Large intestine (tissue), 3 donors: ENCODE measurements at regions not wholly inside any gene's neighbourhood (a gene's known extent, or its start where the extent isn't known, plus 50 kb on each side); places are given as distances from the start of the nearest gene placed in this dataset.

Source experiments
- DNase-seq, 2 donors: peaks; one replicate each; pipeline versions ENCODE4 v3.0.0 to v3.0.0-alpha.2; 2013
- H3K27ac ChIP-seq: one replicate; pipeline ENCODE4 v1.5.1; 2013; ENCODE audit warnings: low read length
- H3K27me3 ChIP-seq: 2 replicates; pipeline ENCODE4 v1.6.1; 2013; ENCODE audit warnings: low read length; ENCODE audit not compliant: control insufficient read depth, insufficient read depth
- H3K36me3 ChIP-seq: 2 replicates; pipeline ENCODE4 v1.6.1; 2013; ENCODE audit warnings: low read length; ENCODE audit not compliant: control insufficient read depth, insufficient read depth
- H3K4me1 ChIP-seq: one replicate; pipeline ENCODE4 v1.6.1; 2013; ENCODE audit warnings: low read length; ENCODE audit not compliant: control insufficient read depth, insufficient read depth
- H3K4me3 ChIP-seq: one replicate; pipeline ENCODE4 v1.5.1; 2013; ENCODE audit warnings: low read length
- H3K9me3 ChIP-seq: one replicate; pipeline ENCODE4 v1.6.1; 2013; ENCODE audit warnings: mild to moderate bottlenecking, low read depth, low read length, moderate library complexity; ENCODE audit not compliant: control insufficient read depth
- WGBS: methylation state at CpG from one replicate; pipeline ENCODE4 v1.1.5; 2013; ENCODE audit warnings: low lambda C conversion rate; ENCODE audit not compliant: insufficient coverage; 5-methylcytosine and 5-hydroxymethylcytosine counted together

GRCh38 chr13:104301171-104301975 is 1235.2 kb upstream of the SLC10A2 start:
- no peak overlapping the region for H3K27ac ChIP-seq
- 86% methylated on average over 2 of the region's 4 CpGs for WGBS
- DNase-seq = no peak
- no peaks in the 10 kb centered on the region for H3K36me3 ChIP-seq
- no peaks in the 10 kb centered on the region for H3K27me3 ChIP-seq
- no peak overlapping the region for H3K4me3 ChIP-seq
- no peaks in the 10 kb centered on the region for H3K9me3 ChIP-seq
- H3K4me1 ChIP-seq = no peaks in the 10 kb centered on the region

GRCh38 chr13:104297075-104297474 is 1230.9 kb upstream of the SLC10A2 start:
- 80% methylated on average over 1 of the region's 2 CpGs for WGBS
- H3K9me3 ChIP-seq = no peaks in the 10 kb centered on the region
- no peaks in the 10 kb centered on the region for H3K4me1 ChIP-seq
- DNase-seq = no peak
- no peak overlapping the region for H3K27ac ChIP-seq
- no peaks in the 10 kb centered on the region for H3K27me3 ChIP-seq
- H3K4me3 ChIP-seq = no peak overlapping the region
- H3K36me3 ChIP-seq = no peaks in the 10 kb centered on the region

DNA sequence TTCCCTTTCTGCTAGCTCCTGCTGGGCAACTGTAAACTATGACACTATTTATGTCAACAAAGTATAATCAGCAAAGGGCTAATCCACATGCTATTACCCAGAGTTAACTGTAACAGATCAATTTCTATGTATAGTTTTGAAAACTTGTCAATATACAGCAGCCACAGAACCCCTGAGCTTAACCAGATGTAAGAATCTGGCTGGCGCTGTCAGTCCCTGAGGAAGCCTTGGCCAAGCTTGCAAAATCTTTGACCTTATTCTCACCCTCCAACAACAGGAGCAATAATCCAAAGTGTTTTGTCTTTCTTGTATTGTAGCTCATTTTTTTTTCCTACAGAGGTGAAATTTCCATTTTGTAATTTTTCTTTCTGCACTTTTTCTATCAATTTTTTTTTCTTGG is 1230.1 kb upstream of the SLC10A2 start:
- Histone ChIP-seq H3K27me3 (no peaks in the 10 kb centered on the region), H3K9me3 (no peaks in the 10 kb centered on the region), H3K27ac (no peak overlapping the region), H3K4me3 (no peak overlapping the region), H3K36me3 (no peaks in the 10 kb centered on the region), H3K4me1 (no peaks in the 10 kb centered on the region)
- no CpG with 5 or more reads among the region's 1 CpG for WGBS
- DNase-seq = no peak

DNA sequence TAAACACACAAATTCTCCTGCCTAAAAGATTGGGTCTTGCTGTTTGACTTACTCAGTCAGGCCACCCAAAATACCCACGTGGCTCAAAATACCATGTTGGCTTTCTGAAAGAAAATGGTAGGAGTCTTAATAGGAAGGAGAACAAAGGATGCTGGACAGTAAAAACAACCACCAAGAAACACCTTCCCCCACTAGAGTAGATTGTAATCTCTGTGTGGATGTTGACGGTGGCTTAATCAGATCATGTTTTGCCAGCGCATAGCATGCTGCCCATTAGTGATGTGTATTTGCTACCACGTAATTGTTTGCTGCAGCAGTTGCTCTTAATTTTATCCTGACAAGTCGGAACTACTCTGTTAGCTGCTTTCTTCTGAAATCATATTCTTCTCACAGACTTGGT is 1229.3 kb upstream of the SLC10A2 start:
- H3K27me3 ChIP-seq = no peaks in the 10 kb centered on the region
- WGBS = no CpG with 5 or more reads among the region's 5 CpGs

DNA sequence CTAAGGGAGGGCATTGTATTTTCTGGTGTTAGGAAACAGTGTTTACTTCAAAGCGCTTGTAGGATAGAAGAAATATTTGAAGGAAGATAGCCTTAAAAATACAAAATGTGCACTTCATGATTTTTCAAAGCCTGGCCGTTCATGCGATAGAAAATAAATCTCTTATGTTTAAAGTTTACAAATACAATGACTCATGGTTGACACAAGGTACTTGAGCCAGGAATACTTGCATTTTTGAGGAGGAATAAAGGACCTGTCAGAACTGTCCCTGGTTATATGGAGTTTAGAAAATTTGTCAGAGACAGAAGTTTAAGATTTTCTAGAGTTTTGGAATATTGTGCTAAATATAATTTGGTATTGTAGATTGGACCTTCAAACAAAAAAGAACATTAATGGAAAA is 1223.2 kb upstream of the SLC10A2 start:
- no peaks in the 10 kb centered on the region for H3K27me3 ChIP-seq
- no peaks in the 10 kb centered on the region for H3K4me1 ChIP-seq
- H3K4me3 ChIP-seq = no peak overlapping the region
- H3K27ac ChIP-seq = no peak overlapping the region
- no peaks in the 10 kb centered on the region for H3K36me3 ChIP-seq
- H3K9me3 ChIP-seq = no peaks in the 10 kb centered on the region
- 93% methylated on average over 2 of the region's 3 CpGs for WGBS
- no peak for DNase-seq

More for the DNA sequence above, 1229.3 kb upstream of the SLC10A2 start:
- no peak overlapping the region for H3K27ac ChIP-seq
- peak in 1 of 2 donors; percentile 13 for DNase-seq
- no peaks in the 10 kb centered on the region for H3K36me3 ChIP-seq
- no peaks in the 10 kb centered on the region for H3K4me1 ChIP-seq
- no peaks in the 10 kb centered on the region for H3K9me3 ChIP-seq
- H3K4me3 ChIP-seq = no peak overlapping the region

DNA sequence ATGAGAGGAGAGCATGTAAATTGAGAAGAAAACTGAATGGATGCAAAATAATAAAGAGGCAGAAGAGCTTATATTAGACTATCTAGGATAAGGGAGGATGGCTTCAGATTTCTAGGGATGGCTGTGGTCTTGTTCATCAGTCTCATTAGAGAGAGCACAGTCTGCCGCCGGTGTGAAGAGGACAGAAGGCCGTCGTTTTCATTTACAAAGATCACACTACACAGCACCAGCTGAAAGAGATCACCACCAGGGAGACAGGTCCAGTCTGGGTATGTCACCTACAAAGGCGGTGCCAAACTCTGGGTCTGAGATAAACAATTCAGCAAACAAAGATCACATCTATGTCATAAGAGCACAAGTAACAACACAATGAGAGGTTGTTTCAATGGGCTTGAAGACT is 1222.3 kb upstream of the SLC10A2 start:
- H3K4me3 ChIP-seq = no peak overlapping the region
- no peaks in the 10 kb centered on the region for H3K4me1 ChIP-seq
- H3K36me3 ChIP-seq = no peaks in the 10 kb centered on the region
- no peak overlapping the region for H3K27ac ChIP-seq
- WGBS = no CpG with 5 or more reads among the region's 5 CpGs
- no peaks in the 10 kb centered on the region for H3K27me3 ChIP-seq
- H3K9me3 ChIP-seq = no peaks in the 10 kb centered on the region
- DNase-seq = no peak

GRCh38 chr13:104286566-104287290 is 1220.5 kb upstream of the SLC10A2 start:
- Histone ChIP-seq H3K27me3 (no peaks in the 10 kb centered on the region), H3K4me3 (no peak overlapping the region), H3K4me1 (no peaks in the 10 kb centered on the region), H3K36me3 (no peaks in the 10 kb centered on the region), H3K27ac (no peak overlapping the region), H3K9me3 (no peaks in the 10 kb centered on the region)
- DNase-seq = no peak
- WGBS = 14% methylated on average over 1 of the region's 4 CpGs

DNA sequence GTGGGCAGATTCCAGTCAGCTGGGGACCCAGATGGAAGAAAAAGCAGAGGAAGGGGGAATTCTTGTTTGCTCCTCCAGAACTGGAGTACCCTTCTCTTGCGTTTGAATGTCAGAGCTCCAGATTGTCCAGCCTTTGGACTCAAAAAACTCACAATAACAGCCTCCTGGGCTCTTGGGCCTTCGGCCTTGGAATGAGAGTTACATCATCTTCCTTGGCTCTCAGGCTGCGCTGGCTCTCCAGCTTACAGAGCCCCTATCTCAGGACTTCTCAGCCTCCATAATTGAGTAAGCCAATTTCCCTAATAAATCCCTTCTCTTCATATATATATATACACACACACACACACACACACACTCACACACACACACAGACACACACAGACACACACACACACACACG is 1215.7 kb upstream of the SLC10A2 start:
- Histone ChIP-seq H3K36me3 (no peaks in the 10 kb centered on the region), H3K9me3 (no peaks in the 10 kb centered on the region), H3K4me1 (no peaks in the 10 kb centered on the region), H3K27me3 (no peaks in the 10 kb centered on the region), H3K4me3 (no peak overlapping the region), H3K27ac (no peak overlapping the region)
- no peak for DNase-seq
- WGBS = no CpG with 5 or more reads among the region's 4 CpGs

DNA sequence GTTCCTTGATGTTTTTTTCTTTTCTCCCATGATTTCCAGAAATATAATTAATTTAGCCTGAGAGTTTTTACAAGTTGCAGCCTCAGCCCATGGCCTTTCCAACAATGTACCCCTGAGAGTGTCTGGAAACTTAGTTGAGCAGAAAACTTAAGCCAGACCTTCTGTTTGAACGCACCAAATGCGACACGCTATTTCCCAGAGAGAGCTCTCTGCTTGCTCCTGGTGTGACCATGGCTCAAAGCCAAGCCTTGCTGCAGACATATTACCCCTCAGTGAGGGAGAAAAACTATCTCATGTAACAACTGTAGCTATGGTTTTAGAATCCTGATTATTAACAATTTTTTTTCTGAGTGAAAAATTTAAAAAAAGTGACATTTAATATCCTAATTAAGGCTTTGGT is 1204.5 kb upstream of the SLC10A2 start:
- DNase-seq = no peak
- Histone ChIP-seq H3K9me3 (no peaks in the 10 kb centered on the region), H3K36me3 (no peaks in the 10 kb centered on the region), H3K4me3 (no peak overlapping the region), H3K27me3 (no peaks in the 10 kb centered on the region), H3K4me1 (no peaks in the 10 kb centered on the region), H3K27ac (no peak overlapping the region)
- WGBS = no CpG with 5 or more reads among the region's 3 CpGs

DNA sequence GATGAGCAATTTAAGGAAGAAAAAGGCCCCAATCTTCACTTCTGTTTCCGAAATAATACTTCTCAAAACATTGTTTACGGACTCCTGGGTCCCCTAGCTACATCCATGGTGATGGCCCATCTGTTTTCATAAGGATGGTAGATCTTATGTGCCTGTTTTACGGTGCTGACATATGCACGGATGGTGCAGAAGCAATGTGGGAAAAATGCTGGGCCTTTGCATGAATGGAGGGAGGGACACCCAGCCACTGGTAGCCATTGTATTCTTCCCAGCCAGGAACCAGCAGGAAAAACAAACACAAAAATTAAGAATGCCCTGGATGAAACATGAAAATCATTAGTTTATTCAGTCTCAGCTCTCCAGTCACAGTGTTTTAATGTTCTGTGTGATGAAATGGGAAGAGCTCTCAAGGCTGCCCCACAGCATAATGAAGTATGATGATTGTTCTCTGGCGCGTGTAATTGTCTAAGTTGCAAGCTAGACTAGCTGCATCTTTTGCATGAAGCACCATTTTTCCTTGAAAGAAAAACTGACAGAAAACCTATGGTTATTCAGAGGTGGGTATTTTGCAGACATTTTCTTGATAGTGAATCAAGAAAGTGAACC is 1201.1 kb upstream of the SLC10A2 start:
- H3K4me3 ChIP-seq = no peak overlapping the region
- H3K27ac ChIP-seq = no peak overlapping the region
- H3K36me3 ChIP-seq = no peaks in the 10 kb centered on the region
- H3K27me3 ChIP-seq = no peaks in the 10 kb centered on the region
- no peaks in the 10 kb centered on the region for H3K9me3 ChIP-seq
- H3K4me1 ChIP-seq = no peaks in the 10 kb centered on the region
- WGBS = no CpG with 5 or more reads among the region's 6 CpGs
- no peak for DNase-seq
